ENCODE measurements at regions not wholly inside any gene's neighbourhood (a gene's known extent, or its start where the extent isn't known, plus 50 kb on each side); places are given as distances from the start of the nearest gene placed in this dataset.

DNA sequence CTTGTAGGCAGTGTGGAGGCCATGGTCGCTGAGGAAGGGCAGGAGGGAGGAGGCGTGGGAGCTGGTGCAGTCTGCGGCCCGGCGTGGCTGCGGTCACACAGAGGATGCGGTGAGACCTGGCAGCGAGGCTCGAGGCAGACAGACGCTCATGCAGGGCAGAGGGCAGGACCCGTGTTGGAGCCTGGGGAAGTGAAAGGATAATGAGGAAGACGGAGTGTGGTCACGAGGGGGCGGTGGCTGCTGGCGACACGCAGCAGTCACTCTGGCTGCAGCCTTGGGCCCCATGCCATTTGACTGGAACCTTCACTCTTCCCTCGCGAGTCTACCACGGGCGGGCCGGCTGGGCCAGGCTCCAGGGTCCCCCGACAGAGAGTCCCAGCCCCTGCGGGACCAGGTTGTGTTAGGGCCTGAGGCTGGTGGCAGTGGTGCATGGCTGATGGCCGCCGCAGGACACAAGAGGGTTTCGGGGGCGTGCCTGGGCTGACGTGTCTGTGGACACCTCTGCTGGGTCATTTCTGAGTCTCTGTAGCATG is 68.8 kb upstream of the HGFAC start:
- Histone ChIP-seq H3K9me3 (no peaks in the 10 kb centered on the region), H3K4me3 (no peak overlapping the region), H3K27me3 (no peaks in the 10 kb centered on the region), H3K27ac (no peak overlapping the region), H3K4me1 (peaks cover 0 to 42% (median 19%) of the 10 kb centered on the region in 3 donors), H3K36me3 (peaks cover 0 to 10% of the 10 kb centered on the region in 2 donors)
- WGBS, 2 donors (ENCODE audit: low coverage in 1 of 2) = 98% methylated on average over 15 of the region's 28 CpGs; no CpG with 5 or more reads in 1 of the 2 donors
- peak; percentile 62 for ATAC-seq
- TF ChIP-seq, protein P1, sequence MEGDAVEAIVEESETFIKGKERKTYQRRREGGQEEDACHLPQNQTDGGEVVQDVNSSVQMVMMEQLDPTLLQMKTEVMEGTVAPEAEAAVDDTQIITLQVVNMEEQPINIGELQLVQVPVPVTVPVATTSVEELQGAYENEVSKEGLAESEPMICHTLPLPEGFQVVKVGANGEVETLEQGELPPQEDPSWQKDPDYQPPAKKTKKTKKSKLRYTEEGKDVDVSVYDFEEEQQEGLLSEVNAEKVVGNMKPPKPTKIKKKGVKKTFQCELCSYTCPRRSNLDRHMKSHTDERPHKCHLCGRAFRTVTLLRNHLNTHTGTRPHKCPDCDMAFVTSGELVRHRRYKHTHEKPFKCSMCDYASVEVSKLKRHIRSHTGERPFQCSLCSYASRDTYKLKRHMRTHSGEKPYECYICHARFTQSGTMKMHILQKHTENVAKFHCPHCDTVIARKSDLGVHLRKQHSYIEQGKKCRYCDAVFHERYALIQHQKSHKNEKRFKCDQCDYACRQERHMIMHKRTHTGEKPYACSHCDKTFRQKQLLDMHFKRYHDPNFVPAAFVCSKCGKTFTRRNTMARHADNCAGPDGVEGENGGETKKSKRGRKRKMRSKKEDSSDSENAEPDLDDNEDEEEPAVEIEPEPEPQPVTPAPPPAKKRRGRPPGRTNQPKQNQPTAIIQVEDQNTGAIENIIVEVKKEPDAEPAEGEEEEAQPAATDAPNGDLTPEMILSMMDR (IDR thresholded peaks at IDR 0.05) = no peak
- no peak for TF ChIP-seq EP300 (IDR thresholded peaks at IDR 0.05)
- no peak for TF ChIP-seq POLR2AphosphoS5 (IDR thresholded peaks at IDR 0.05)

DNA sequence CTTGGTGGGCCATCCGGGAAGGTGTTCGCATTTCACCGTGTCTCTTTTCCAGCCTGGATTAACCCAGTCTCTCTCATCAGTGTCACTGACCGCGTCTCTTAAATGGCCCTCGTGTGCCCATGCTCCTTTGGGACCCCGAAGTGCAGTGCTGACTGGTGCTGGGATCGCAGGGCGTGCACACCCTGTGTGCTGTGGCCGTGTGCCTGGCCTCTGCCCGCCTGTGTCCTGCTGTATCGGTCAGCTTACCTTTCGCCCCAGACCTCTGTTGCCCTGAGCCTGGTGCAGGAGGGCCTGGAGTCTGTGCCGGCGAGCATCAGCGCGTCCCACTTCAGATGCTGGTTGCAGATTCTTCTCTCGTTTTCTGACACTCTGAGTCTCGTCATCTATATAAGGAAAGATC is 68.3 kb upstream of the HGFAC start:
- Histone ChIP-seq H3K27ac (no peak overlapping the region), H3K27me3 (no peaks in the 10 kb centered on the region), H3K36me3 (peaks cover 0 to 10% of the 10 kb centered on the region in 2 donors), H3K9me3 (no peaks in the 10 kb centered on the region), H3K4me3 (no peak overlapping the region), H3K4me1 (peaks cover 0 to 42% (median 19%) of the 10 kb centered on the region in 3 donors)
- WGBS, 2 donors (ENCODE audit: low coverage in 1 of 2) = 90 to 97% methylated on average over 2 to 15 of the region's 19 CpGs
- no peak for ATAC-seq
- TF ChIP-seq POLR2AphosphoS5 (IDR thresholded peaks at IDR 0.05) (no peak), EP300 (IDR thresholded peaks at IDR 0.05) (no peak), POLR2A (IDR thresholded peaks at IDR 0.05) (no peak)
- TF ChIP-seq, protein P1 (IDR thresholded peaks at IDR 0.05) = no peak

DNA sequence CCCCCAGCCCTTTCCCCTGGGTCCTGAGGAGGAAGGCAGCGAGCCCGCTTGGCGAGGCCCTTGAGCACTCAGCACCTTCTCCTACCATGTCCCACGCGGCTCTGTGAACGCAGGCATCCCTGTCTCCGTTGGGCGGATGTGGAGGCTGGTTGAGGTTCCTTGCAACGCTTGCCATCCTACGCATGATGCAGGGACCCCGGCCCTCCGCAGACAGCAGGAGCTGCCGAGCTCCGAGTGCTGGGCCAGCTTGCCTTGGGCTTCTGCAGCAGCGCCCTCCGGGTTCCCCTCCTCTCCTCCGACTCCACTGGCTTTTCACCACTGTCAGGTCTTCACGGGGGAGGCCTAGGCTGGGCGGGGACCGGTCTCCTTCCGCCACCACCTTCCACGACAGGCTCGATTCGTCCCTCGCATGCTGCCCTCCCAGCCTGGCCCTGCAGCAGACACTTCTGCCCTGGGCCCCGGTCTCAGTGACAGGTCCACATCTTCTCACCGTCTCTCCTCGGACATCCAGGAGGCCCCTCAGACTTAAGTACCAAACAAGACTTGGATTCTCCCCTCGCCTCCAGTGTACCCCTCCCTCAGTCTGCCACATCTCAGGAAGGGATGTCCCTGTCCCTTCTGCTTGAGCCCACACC is 67.6 kb upstream of the HGFAC start:
- TF ChIP-seq POLR2AphosphoS5 (IDR thresholded peaks at IDR 0.05) = no peak
- no peak for TF ChIP-seq EP300 (IDR thresholded peaks at IDR 0.05)
- no peak overlapping the region for H3K27ac ChIP-seq
- H3K4me1 ChIP-seq = peaks cover 0 to 36% (median 14%) of the 10 kb centered on the region in 3 donors
- no peak for ATAC-seq
- no peaks in the 10 kb centered on the region for H3K27me3 ChIP-seq
- H3K36me3 ChIP-seq = peaks cover 0 to 10% of the 10 kb centered on the region in 2 donors
- WGBS, 2 donors (ENCODE audit: low coverage in 1 of 2) = 84 to 97% methylated on average over 18 to 20 of the region's 29 CpGs
- H3K9me3 ChIP-seq = no peaks in the 10 kb centered on the region
- H3K4me3 ChIP-seq = no peak overlapping the region

DNA sequence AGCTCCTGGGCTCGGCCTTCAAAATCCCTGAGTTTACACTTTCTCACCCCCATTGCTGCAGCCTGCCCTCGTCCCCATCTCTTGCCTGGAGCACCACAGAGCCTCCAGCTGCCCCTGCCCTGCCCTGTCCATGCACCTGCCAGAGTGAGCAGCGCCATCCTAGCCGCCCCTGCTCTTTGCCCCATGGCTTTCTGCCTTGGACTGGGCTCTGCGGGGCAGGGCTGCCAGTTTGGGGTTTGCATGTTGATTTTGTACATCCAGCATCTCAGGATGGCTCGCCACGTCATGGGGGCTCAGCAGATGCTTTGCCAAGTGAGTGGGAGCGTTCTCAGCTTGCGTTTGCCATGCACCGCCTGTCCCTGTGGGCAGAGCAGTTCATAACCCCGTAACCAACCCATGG is 67.1 kb upstream of the HGFAC start:
- peaks cover 0 to 31% (median 9%) of the 10 kb centered on the region in 3 donors for H3K4me1 ChIP-seq
- ATAC-seq = no peak
- H3K36me3 ChIP-seq = peaks cover 0 to 10% of the 10 kb centered on the region in 2 donors
- 87 to 100% methylated on average over 1 to 5 of the region's 11 CpGs for WGBS, 2 donors (ENCODE audit: low coverage in 1 of 2)
- H3K4me3 ChIP-seq = no peak overlapping the region
- no peak overlapping the region for H3K27ac ChIP-seq
- TF ChIP-seq POLR2A (IDR thresholded peaks at IDR 0.05) (no peak), EP300 (IDR thresholded peaks at IDR 0.05) (no peak), POLR2AphosphoS5 (IDR thresholded peaks at IDR 0.05) (no peak)
- TF ChIP-seq, protein P1 (IDR thresholded peaks at IDR 0.05) = no peak
- H3K27me3 ChIP-seq = no peaks in the 10 kb centered on the region
- no peaks in the 10 kb centered on the region for H3K9me3 ChIP-seq

DNA sequence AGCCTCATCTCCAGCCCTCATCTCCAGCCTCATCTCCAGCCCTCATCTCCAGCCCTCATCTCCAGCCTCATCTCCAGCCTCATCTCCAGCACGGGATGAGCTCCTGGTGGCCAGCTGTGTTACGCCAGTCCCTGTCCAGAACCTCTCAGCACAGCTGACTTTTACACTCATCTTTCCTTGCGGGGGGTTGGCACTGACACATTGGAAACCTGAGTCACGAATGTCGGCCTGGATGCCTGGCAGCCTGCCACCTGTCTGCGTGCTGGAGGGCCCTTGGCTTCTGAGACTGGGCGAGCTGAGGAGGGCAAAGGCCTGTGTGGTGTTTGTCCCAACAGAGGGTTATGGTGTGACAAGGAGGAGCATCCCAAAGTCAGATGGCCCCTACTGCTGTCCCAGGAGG is 66.1 kb upstream of the HGFAC start:
- TF ChIP-seq POLR2AphosphoS5 (IDR thresholded peaks at IDR 0.05) (no peak), EP300 (IDR thresholded peaks at IDR 0.05) (no peak), POLR2A (IDR thresholded peaks at IDR 0.05) (no peak)
- TF ChIP-seq, protein P1 (IDR thresholded peaks at IDR 0.05) = no peak
- H3K27ac ChIP-seq = no peak overlapping the region
- peaks cover 0 to 10% of the 10 kb centered on the region in 2 donors for H3K36me3 ChIP-seq
- no peak for ATAC-seq
- H3K4me1 ChIP-seq = peaks cover 0 to 21% (median 4%) of the 10 kb centered on the region in 3 donors
- H3K4me3 ChIP-seq = no peak overlapping the region
- peaks cover 0 to 8% (median 0%) of the 10 kb centered on the region in 3 donors for H3K9me3 ChIP-seq
- 7% methylated on average over 3 of the region's 7 CpGs; no CpG with 5 or more reads in 1 of the 2 donors for WGBS, 2 donors (ENCODE audit: low coverage in 1 of 2)
- H3K27me3 ChIP-seq = no peaks in the 10 kb centered on the region
